Mesodermal cell (in vitro differentiated cells): ENCODE measurements at regions not wholly inside any gene's neighbourhood (a gene's known extent, or its start where the extent isn't known, plus 50 kb on each side); places are given as distances from the start of the nearest gene placed in this dataset.
"Not testable (repeated sequence)": the region's sequence is repeated elsewhere in the genome, so short reads cannot be mapped to it uniquely, and the experiment has no call there.

ENCODE experiments used
- H3K27ac ChIP-seq: 2 replicates; pipeline ENCODE4 v1.7.0; 2013; ENCODE audit warnings: mild to moderate bottlenecking, low read depth, low read length, moderate library complexity; ENCODE audit not compliant: severe bottlenecking
- H3K36me3 ChIP-seq: 2 replicates; pipeline ENCODE4 v1.7.1; 2013; ENCODE audit warnings: mild to moderate bottlenecking, low read length, moderate library complexity; ENCODE audit not compliant: control insufficient read depth, insufficient read depth
- H3K4me1 ChIP-seq: one replicate; pipeline ENCODE4 v1.7.1; 2013; ENCODE audit warnings: mild to moderate bottlenecking, low read length; ENCODE audit not compliant: insufficient read depth, control insufficient read depth, poor library complexity, severe bottlenecking
- H3K4me3 ChIP-seq: 2 replicates; pipeline ENCODE4 v1.7.0; 2013; ENCODE audit warnings: low read length, control low read depth, mild to moderate bottlenecking; ENCODE audit not compliant: insufficient read depth, poor library complexity, severe bottlenecking; ENCODE audit errors: extremely low read depth
- H3K9me3 ChIP-seq: 2 replicates; pipeline ENCODE4 v1.7.1; 2013; ENCODE audit warnings: mild to moderate bottlenecking, low read length, moderate library complexity; ENCODE audit not compliant: control insufficient read depth
- WGBS, 2 experiments: methylation state at CpG; one replicate each; pipeline ENCODE4 v1.1.5; 2013; ENCODE audit warnings: missing lambda C conversion rate in 2 of 2; ENCODE audit not compliant: insufficient coverage in 2 of 2; 5-methylcytosine and 5-hydroxymethylcytosine counted together

DNA sequence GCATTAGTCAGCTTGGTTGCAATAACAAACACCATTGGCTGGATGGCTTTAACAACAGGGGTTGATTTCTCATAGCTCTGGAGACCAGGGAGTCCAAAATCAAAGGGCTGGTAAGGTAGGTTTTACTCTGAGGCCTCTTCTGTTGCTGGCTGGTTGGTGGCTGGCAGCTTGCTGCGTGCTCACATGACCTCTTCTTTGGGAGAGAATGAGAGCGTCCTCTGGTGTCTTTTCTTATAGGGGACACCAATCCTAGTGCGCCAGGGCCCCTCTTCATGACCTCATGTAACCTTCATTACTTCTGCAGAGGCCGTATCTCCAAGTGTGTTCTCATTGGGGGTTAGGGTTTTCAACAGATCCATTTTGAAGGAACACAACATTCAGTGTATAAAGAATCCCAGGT lies 1308.3 kb downstream of the TBC1D22A start:
- Histone ChIP-seq H3K27ac (no peak overlapping the region), H3K4me1 (no peaks in the 10 kb centered on the region), H3K36me3 (no peaks in the 10 kb centered on the region), H3K9me3 (peaks cover 4% of the 10 kb centered on the region), H3K4me3 (no peak overlapping the region)
- 48 to 76% methylated on average over 2 of the region's 4 CpGs for WGBS, 2 experiments

DNA sequence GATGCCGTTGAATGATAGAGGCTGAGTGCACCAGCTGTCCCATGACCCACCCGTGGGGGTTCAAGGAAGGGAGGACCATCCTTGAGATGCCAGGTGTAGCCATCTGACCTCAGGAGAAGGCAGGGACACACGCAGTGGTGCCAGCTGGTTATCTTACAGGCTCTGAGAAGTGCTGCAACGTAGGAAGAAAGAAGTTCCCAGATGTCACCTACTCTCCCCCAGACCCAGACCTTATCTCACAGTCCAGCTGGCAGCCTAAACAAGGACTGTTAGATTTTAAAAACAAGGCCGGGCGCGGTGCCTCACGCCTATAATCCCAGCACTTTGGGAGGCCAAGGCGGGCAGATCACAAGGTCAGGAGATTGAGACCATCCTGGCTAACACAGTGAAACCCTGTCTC lies 1307.6 kb downstream of the TBC1D22A start:
- Histone ChIP-seq H3K9me3 (peaks cover 4% of the 10 kb centered on the region), H3K4me3 (no peak overlapping the region), H3K27ac (no peak overlapping the region), H3K4me1 (no peaks in the 10 kb centered on the region), H3K36me3 (no peaks in the 10 kb centered on the region)
- 89 to 91% methylated on average over 4 of the region's 9 CpGs for WGBS, 2 experiments

DNA sequence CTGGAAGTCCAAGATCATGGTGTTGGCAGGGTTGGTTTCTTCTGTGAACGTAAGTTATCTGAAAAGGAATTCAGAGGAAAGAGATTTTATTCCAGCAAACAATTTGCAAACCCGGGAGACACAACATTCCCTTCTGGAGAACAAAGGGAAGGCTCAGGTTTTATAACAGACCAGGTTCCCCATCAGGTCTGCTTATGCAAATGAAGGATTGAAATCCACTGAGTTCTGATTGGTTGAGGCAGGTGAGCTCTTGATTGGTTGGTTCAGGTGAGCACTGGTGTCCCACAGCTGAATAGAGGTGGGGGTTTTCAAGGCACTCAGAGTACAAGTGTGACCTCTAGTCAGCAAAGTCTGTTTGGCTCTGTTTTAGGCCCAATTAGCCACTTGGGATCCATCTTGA lies 1306.8 kb downstream of the TBC1D22A start:
- WGBS, 2 experiments = 94 to 100% methylated on average over 2 of the region's 2 CpGs
- Histone ChIP-seq H3K4me3 (no peak overlapping the region), H3K4me1 (no peaks in the 10 kb centered on the region), H3K9me3 (peaks cover 4% of the 10 kb centered on the region), H3K27ac (no peak overlapping the region), H3K36me3 (no peaks in the 10 kb centered on the region)

DNA sequence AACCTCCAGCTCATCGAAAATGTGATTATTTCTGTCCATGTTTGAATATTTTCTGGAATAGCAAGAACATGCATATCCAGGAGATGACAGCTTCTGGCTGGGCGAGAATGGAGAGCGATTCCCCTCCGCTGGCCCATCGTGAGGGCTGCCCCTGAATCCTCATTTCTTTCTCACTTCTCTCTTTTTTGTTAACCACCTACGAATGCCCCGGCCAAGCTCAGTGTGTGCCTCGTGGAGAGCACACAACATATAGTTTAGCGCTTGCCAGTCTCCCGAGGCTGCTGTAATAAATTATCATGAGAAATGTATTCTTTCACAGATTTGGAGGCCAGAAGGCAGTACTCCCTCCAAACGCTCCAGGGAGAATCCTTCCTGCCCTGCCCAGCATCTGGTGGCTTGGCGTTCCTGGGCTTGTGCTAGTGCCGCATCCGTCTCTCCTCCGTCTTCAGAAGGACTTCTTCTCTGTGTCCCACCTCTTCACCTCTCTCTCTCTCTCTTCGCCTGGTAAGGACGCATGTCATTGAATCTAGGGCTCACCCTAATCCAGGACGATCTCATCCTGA lies 1306.0 kb downstream of the TBC1D22A start:
- 89 to 95% methylated on average over 11 to 15 of the region's 18 CpGs for WGBS, 2 experiments
- H3K9me3 ChIP-seq = peaks cover 4% of the 10 kb centered on the region

DNA sequence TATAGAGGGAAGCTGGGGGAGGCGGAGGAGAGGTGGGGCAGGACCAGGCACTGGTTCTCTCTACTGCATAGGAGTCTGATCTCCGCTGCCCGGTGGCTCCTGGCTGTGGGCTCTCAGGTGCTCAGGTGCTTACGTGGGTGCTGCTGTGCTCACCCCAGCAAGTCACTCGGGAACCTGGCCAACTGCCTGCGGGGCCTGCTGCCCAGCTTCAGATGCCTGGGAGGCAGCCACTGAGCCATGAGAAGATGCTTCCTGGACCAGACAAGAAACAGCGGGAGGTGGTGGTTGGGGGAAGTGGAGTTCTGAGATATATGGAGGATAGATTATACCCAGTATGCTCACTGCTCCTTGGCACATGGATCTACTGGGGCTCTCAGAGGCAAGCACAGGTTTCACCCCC lies 1303.4 kb downstream of the TBC1D22A start:
- Histone ChIP-seq H3K27ac (no peak overlapping the region), H3K4me3 (no peak overlapping the region), H3K9me3 (peaks cover 4% of the 10 kb centered on the region), H3K36me3 (no peaks in the 10 kb centered on the region), H3K4me1 (no peaks in the 10 kb centered on the region)
- WGBS, 2 experiments = 91 to 94% methylated on average over 5 to 7 of the region's 7 CpGs

More for the DNA sequence above, 1306.0 kb downstream of the TBC1D22A start:
- Histone ChIP-seq H3K27ac (no peak overlapping the region), H3K4me3 (no peak overlapping the region), H3K36me3 (no peaks in the 10 kb centered on the region), H3K4me1 (no peaks in the 10 kb centered on the region)

DNA sequence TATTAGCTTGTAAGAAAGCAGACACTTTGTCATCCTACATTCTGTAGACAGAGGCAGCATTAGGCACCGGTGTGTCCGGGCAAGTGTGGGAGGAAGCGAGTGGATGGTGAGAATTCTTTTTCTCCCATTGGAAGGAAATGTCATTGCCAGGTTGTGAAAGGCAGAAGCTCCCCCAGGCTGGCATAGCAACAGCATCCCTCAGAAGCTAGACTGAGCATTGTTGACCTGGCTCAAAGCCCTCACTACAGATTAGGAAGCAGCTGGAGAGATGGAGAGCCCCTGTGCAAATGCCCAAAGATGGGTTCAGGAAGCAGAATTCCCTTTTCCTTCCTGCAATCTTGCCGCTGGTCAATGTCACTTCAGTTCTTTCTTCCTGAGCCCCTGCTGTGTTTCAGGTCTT lies 1299.3 kb downstream of the TBC1D22A start:
- H3K4me3 ChIP-seq = no peak overlapping the region
- 93 to 100% methylated on average over 2 to 3 of the region's 4 CpGs for WGBS, 2 experiments
- no peak overlapping the region for H3K27ac ChIP-seq
- no peaks in the 10 kb centered on the region for H3K4me1 ChIP-seq
- no peaks in the 10 kb centered on the region for H3K9me3 ChIP-seq
- no peaks in the 10 kb centered on the region for H3K36me3 ChIP-seq

DNA sequence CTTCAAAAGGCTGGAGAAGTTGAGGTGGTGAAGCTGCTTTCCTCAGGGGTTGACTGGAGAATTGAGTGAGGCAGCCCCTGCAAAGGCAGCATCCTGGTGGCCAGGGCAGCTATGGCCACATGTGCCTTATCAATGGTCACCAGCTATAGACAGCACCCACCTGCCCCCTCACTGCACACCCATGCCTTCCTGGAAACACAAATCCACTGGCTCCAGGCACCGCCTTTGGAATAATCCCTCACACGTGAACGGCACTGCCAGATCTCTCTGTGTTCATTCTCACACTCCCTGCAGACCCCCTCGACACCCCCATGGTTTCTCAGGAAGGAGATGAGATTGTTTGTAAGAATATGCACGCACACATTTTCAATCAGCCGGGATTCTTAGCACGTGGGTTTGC lies 1297.8 kb downstream of the TBC1D22A start:
- no peak overlapping the region for H3K4me3 ChIP-seq
- H3K9me3 ChIP-seq = no peaks in the 10 kb centered on the region
- H3K4me1 ChIP-seq = no peaks in the 10 kb centered on the region
- 74 to 88% methylated on average over 3 to 5 of the region's 7 CpGs for WGBS, 2 experiments
- H3K36me3 ChIP-seq = no peaks in the 10 kb centered on the region
- no peak overlapping the region for H3K27ac ChIP-seq

DNA sequence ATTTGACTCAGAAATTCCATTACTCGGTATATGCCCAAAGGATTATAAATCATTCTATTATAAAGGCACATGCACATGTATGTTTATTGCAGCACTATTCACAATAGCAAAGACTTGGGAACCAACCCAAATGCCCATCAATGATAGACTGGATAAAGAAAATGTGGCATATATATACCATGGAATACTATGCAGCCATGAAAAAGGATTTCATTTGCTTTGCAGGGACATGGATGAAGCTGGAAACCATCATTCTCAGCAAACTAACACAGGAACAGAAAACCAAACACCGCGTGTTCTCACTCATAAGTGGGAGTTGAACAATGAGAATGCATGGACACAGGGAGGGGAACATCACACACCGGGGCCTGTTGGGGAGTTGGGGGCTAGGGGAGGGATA lies 1297.1 kb downstream of the TBC1D22A start:
- H3K4me3 ChIP-seq, H3K4me1 ChIP-seq, H3K36me3 ChIP-seq, H3K27ac ChIP-seq, H3K9me3 ChIP-seq: not testable (repeated sequence)
- no CpG with 5 or more reads among the region's 4 CpGs for WGBS, 2 experiments

DNA sequence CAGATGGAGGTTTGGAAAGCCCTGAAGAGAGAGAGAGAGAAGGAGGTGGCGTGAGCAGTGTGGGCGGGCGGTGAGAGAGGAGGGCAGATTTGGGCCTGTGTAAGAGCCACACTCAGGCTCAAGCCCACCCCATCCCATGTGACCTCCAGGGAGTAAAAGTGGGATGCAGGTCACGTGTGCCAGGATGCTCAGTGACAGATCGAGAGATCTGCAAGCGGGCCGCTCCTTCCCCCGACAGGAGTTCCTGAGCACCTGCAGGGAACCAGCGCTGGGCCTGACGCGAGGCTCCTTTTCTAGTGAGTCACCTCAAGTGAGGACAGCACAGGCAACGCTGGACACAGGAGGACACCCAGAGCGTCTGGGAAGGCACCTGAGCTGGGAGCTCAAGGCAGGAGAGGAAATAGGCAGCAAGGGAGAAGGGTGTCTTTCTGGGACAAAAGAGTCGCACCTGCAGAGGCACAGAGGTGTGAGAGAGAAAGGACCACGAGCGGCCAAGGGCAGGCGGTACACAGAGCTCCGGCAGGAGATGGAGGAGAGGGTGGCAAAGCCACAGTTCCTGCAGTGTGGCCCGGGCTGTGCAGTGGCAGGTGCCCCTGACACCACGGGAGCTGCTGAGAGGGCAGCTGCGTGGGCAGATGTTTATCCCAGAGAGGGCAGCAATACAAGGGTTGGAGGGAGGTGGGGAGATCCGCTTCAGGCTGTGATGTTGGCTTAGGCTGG lies 1294.8 kb downstream of the TBC1D22A start:
- Histone ChIP-seq H3K27ac (no peak overlapping the region), H3K9me3 (no peaks in the 10 kb centered on the region)
- WGBS, 2 experiments = 86 to 91% methylated on average over 20 of the region's 22 CpGs

DNA sequence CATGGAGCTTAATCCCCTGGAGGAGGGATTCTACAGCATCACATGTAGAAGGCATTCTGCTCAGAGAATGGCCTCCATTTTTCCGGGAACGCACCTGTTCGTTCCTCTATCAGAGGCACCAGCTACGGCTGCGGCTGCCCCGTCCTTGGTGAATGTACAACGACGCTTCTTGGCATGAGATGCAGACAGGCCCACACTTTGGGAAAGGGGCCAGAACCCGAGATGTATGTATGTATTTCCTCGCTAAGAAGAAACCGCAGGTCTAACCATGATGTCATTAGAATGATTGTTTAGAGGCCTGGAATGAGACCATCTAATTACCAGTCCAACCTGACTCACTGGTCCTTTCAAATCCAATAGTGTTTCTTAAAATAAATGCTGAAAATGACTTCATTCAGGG lies 1293.4 kb downstream of the TBC1D22A start:
- WGBS, 2 experiments = 93 to 94% methylated on average over 9 to 11 of the region's 11 CpGs
- Histone ChIP-seq H3K4me1 (no peaks in the 10 kb centered on the region), H3K27ac (no peak overlapping the region), H3K4me3 (no peak overlapping the region), H3K9me3 (no peaks in the 10 kb centered on the region), H3K36me3 (no peaks in the 10 kb centered on the region)

More for the DNA sequence above, 1294.8 kb downstream of the TBC1D22A start:
- no peaks in the 10 kb centered on the region for H3K4me1 ChIP-seq
- H3K4me3 ChIP-seq = no peak overlapping the region
- H3K36me3 ChIP-seq = no peaks in the 10 kb centered on the region

DNA sequence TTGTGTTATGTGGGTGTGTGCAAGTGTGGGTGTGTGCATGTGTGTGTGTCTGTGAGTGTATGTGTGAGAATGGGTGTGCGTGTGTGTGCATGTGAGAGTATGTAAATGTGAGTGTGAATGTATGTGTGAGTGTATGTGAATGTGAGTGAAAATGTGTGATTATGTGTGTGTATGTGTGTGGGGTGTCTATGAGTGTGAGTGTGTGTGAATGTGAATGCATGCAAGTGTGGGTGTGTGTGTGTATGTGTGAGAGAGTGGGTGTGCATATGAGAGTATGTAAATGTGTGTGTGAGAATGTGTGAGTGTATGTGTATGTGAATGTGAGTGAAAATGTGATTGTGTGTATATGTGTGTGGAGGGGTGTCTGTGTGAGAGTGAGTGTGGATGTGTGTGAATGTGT lies 1292.7 kb downstream of the TBC1D22A start:
- Histone ChIP-seq H3K4me1 (no peaks in the 10 kb centered on the region), H3K4me3 (no peak overlapping the region), H3K36me3 (no peaks in the 10 kb centered on the region), H3K27ac (no peak overlapping the region), H3K9me3 (no peaks in the 10 kb centered on the region)
- 75 to 85% methylated on average over 1 of the region's 1 CpG for WGBS, 2 experiments
